ENCODE measurements at regions not wholly inside any gene's neighbourhood (a gene's known extent, or its start where the extent isn't known, plus 50 kb on each side); places are given as distances from the start of the nearest gene placed in this dataset.

DNA sequence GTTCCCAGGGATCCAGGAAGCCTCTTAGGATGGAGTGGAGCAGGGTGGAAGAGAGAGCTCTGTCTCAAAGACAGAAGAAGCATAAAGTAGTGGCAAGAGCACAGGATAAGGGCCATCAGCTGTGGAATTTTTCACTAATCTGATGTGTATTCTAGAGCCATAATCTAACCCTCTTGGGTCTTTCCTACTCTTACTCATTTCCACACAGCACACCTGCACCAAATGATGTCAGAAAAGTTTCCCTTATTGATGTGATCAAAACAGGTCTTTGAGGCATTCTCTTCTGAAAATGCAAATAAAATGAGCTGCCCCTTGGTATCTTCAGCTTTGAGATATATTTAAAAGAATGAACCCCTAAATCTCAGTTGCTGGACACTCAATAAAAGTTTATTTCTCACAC lies 415.1 kb upstream of the CHST9 start:
- H3K4me3 ChIP-seq (ENCODE audit: low read depth, low read length) = no peak overlapping the region
- TF ChIP-seq, protein P1, sequence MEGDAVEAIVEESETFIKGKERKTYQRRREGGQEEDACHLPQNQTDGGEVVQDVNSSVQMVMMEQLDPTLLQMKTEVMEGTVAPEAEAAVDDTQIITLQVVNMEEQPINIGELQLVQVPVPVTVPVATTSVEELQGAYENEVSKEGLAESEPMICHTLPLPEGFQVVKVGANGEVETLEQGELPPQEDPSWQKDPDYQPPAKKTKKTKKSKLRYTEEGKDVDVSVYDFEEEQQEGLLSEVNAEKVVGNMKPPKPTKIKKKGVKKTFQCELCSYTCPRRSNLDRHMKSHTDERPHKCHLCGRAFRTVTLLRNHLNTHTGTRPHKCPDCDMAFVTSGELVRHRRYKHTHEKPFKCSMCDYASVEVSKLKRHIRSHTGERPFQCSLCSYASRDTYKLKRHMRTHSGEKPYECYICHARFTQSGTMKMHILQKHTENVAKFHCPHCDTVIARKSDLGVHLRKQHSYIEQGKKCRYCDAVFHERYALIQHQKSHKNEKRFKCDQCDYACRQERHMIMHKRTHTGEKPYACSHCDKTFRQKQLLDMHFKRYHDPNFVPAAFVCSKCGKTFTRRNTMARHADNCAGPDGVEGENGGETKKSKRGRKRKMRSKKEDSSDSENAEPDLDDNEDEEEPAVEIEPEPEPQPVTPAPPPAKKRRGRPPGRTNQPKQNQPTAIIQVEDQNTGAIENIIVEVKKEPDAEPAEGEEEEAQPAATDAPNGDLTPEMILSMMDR (IDR thresholded peaks at IDR 0.05; ENCODE audit: low read depth, low read length) = no peak

- H3K4me3 ChIP-seq (ENCODE audit: low read depth, low read length) = no peak overlapping the region
- TF ChIP-seq, protein P1 (IDR thresholded peaks at IDR 0.05; ENCODE audit: low read depth, low read length) = peak; percentile 91
Observed at GRCh38 chr18:27599202-27599829, 414.2 kb upstream of the CHST9 start.

DNA sequence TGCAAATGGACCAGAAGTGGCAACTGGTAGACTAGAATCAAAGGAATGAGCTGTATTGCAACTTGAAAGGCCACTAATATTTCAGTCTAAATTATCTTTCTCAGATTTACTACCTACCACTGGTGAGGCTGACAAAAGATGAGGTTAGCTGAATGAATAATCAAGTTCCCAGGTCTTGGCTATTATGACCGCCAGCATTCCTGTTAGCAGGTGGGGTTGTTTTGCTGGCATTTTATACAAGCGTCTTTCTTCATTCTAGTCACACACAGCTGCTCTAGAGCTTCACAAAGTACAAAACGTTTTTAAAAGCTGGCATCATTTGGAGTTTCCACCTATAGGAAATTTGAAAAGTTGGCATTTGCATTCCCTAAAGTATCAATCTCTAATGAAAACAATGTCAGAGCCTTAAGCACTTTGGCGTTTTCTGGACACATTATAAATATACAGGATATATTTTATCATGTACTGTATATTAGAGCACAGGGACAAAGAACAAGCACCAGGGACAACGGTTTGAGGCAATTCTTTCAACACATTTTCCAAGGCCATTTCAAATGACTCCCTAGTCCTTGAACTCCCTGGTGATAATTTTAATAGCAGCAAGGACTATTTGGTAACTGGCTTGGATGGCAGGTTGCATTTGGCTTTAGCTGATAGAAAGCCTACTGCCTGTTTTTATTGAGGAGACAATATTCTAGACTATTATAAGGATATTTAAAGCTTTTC lies 410.2 kb upstream of the CHST9 start:
- H3K4me3 ChIP-seq (ENCODE audit: low read depth, low read length) = no peak overlapping the region
- TF ChIP-seq, protein P1 (IDR thresholded peaks at IDR 0.05; ENCODE audit: low read depth, low read length) = no peak

- H3K4me3 ChIP-seq (ENCODE audit: low read depth, low read length) = no peak overlapping the region
Observed at GRCh38 chr18:27585602-27586173, 400.6 kb upstream of the CHST9 start.

GRCh38 chr18:27583466-27583865 lies 398.4 kb upstream of the CHST9 start:
- H3K4me3 ChIP-seq (ENCODE audit: low read depth, low read length) = no peak overlapping the region
- TF ChIP-seq, protein P1 (IDR thresholded peaks at IDR 0.05; ENCODE audit: low read depth, low read length) = no peak

More at GRCh38 chr18:27585602-27586173, 400.6 kb upstream of the CHST9 start:
- TF ChIP-seq, protein P1 (IDR thresholded peaks at IDR 0.05; ENCODE audit: low read depth, low read length) = no peak

- H3K4me3 ChIP-seq (ENCODE audit: low read depth, low read length) = no peak overlapping the region
- TF ChIP-seq, protein P1 (IDR thresholded peaks at IDR 0.05; ENCODE audit: low read depth, low read length) = no peak
Observed at GRCh38 chr18:27582760-27583412, 397.8 kb upstream of the CHST9 start.

All from WI38 (cell line).